Neural progenitor cell (in vitro differentiated cells): ENCODE measurements at regions not wholly inside any gene's neighbourhood (a gene's known extent, or its start where the extent isn't known, plus 50 kb on each side); places are given as distances from the start of the nearest gene placed in this dataset.

Source experiments
- DNase-seq: peaks from one replicate; pipeline ENCODE4 v3.0.0-alpha.2; 2016; ENCODE audit warnings: low spot score
- H2AFZ ChIP-seq: fragments of 200-600 bp; sonication (generic); replicated peaks from 2 replicates; pipeline ENCODE4 v1.6.1; 2016; ENCODE audit warnings: antibody characterized with exemption
- H3F3A ChIP-seq: fragments of 200-600 bp; sonication (generic); 2 replicates; pipeline ENCODE4 v1.6.1; 2016; ENCODE audit warnings: antibody characterized with exemption, low read depth
- H3K27ac ChIP-seq: fragments of 200-600 bp; sonication (generic); 2 replicates; pipeline ENCODE4 v1.5.1; 2016; ENCODE audit warnings: mild to moderate bottlenecking
- H3K27me3 ChIP-seq: fragments of 200-600 bp; sonication (generic); 2 replicates; pipeline ENCODE4 v1.6.1; 2016; ENCODE audit warnings: mild to moderate bottlenecking, moderate library complexity
- H3K36me3 ChIP-seq: fragments of 200-600 bp; sonication (generic); 2 replicates; pipeline ENCODE4 v1.5.1; 2016
- H3K4me1 ChIP-seq: fragments of 200-600 bp; sonication (generic); 2 replicates; pipeline ENCODE4 v1.6.1; 2016; ENCODE audit warnings: mixed run types
- H3K4me2 ChIP-seq: fragments of 200-600 bp; sonication (generic); 2 replicates; pipeline ENCODE4 v1.6.1; 2016
- H3K4me3 ChIP-seq: fragments of 200-600 bp; sonication (generic); 2 replicates; pipeline ENCODE4 v1.5.1; 2016
- H3K79me2 ChIP-seq: fragments of 200-600 bp; sonication (generic); 2 replicates; pipeline ENCODE4 v1.6.1; 2016; ENCODE audit warnings: low read depth
- H3K9ac ChIP-seq: fragments of 200-600 bp; sonication (generic); 2 replicates; pipeline ENCODE4 v1.6.1; 2016
- H3K9me3 ChIP-seq: fragments of 200-600 bp; sonication (generic); 2 replicates; pipeline ENCODE4 v1.5.1; 2016; ENCODE audit warnings: low read depth
- H4K20me1 ChIP-seq: fragments of 200-600 bp; sonication (generic); 2 replicates; pipeline ENCODE4 v1.6.1; 2016; ENCODE audit warnings: low read depth
- H3K27ac Mint-ChIP-seq: 3 replicates; pipeline ENCODE4 v1.8.0; 2021; ENCODE audit warnings: mixed read lengths
- H3K27me3 Mint-ChIP-seq: 2 replicates; pipeline ENCODE4 v1.8.0; 2022; ENCODE audit warnings: low read depth, mild to moderate bottlenecking, inconsistent platforms, moderate library complexity, mixed read lengths; ENCODE audit not compliant: insufficient read depth
- H3K36me3 Mint-ChIP-seq: 3 replicates; pipeline ENCODE4 v1.8.0; 2021; ENCODE audit warnings: mixed read lengths
- H3K4me1 Mint-ChIP-seq: 3 replicates; pipeline ENCODE4 v1.8.0; 2021; ENCODE audit warnings: mixed read lengths
- H3K4me3 Mint-ChIP-seq: 3 replicates; pipeline ENCODE4 v1.8.0; 2021; ENCODE audit warnings: mild to moderate bottlenecking, moderate library complexity, mixed read lengths
- H3K9me3 Mint-ChIP-seq: 3 replicates; pipeline ENCODE4 v1.8.0; 2020; ENCODE audit warnings: mixed read lengths
- CTCF ChIP-seq: fragments of 200-600 bp; sonication (generic); IDR thresholded peaks from 2 replicates; pipeline ENCODE4 v1.5.1; 2017; ENCODE audit warnings: antibody characterized with exemption, mild to moderate bottlenecking
- EZH2 ChIP-seq: fragments of 200-600 bp; sonication (generic); IDR thresholded peaks from 2 replicates; pipeline ENCODE4 v1.6.1; 2017; ENCODE audit warnings: antibody characterized with exemption, mild to moderate bottlenecking, moderate library complexity
- EZH2phosphoT487 ChIP-seq: fragments of 200-600 bp; sonication (generic); IDR thresholded peaks from 2 replicates; pipeline ENCODE4 v1.6.1; 2017; ENCODE audit warnings: antibody characterized with exemption

GRCh38 chr10:20455774-20456173, 441.3 kb downstream of the NEBL start:
- no peaks in the 10 kb centered on the region for H4K20me1 ChIP-seq
- H3K9me3 Mint-ChIP-seq, result peaks cover 5% of the 10 kb centered on the region
- no peaks in the 10 kb centered on the region for H3K9me3 ChIP-seq
- no peak overlapping the region for H3K4me2 ChIP-seq
- H3K27me3 ChIP-seq, result no peaks in the 10 kb centered on the region
- no peaks in the 10 kb centered on the region for H3K36me3 Mint-ChIP-seq
- H3K9ac ChIP-seq, result no peak overlapping the region
- peaks cover 24% of the 10 kb centered on the region for H3K4me1 ChIP-seq
- peak overlapping the region; percentile 72 for H3K27ac Mint-ChIP-seq
- no peak for TF ChIP-seq EZH2phosphoT487
- no peak for TF ChIP-seq CTCF
- no peak for TF ChIP-seq EZH2
- H3K27ac ChIP-seq, result no peak overlapping the region
- H3K4me1 Mint-ChIP-seq, result peaks cover 58% of the 10 kb centered on the region
- no peak for DNase-seq
- no peak overlapping the region for H3K4me3 Mint-ChIP-seq
- no peaks in the 10 kb centered on the region for H3K36me3 ChIP-seq
- H3K4me3 ChIP-seq, result no peak overlapping the region
- H3K27me3 Mint-ChIP-seq, result no peaks in the 10 kb centered on the region
- H3F3A ChIP-seq, result no peaks in the 10 kb centered on the region
- no peaks in the 10 kb centered on the region for H3K79me2 ChIP-seq
- no peak overlapping the region for H2AFZ ChIP-seq

GRCh38 chr10:20454331-20454730, 442.8 kb downstream of the NEBL start:
- Histone ChIP-seq H3K9me3 (no peaks in the 10 kb centered on the region), H3K4me2 (no peak overlapping the region), H3F3A (no peaks in the 10 kb centered on the region), H3K27ac (no peak overlapping the region), H3K4me3 (no peak overlapping the region), H3K36me3 (no peaks in the 10 kb centered on the region), H3K79me2 (no peaks in the 10 kb centered on the region), H3K9ac (no peak overlapping the region), H2AFZ (no peak overlapping the region), H3K27me3 (no peaks in the 10 kb centered on the region), H4K20me1 (no peaks in the 10 kb centered on the region), H3K4me1 (peaks cover 24% of the 10 kb centered on the region)
- peak overlapping the region; percentile 75 for H3K4me3 Mint-ChIP-seq
- H3K4me1 Mint-ChIP-seq, result peaks cover 58% of the 10 kb centered on the region
- no peak for TF ChIP-seq EZH2phosphoT487
- no peak for TF ChIP-seq EZH2
- TF ChIP-seq CTCF, result no peak
- no peaks in the 10 kb centered on the region for H3K36me3 Mint-ChIP-seq
- H3K27me3 Mint-ChIP-seq, result no peaks in the 10 kb centered on the region
- H3K9me3 Mint-ChIP-seq, result peaks cover 2% of the 10 kb centered on the region
- DNase-seq, result peak; percentile 29
- no peak overlapping the region for H3K27ac Mint-ChIP-seq

- Histone ChIP-seq H3K79me2 (no peaks in the 10 kb centered on the region), H3K27me3 (no peaks in the 10 kb centered on the region), H3K4me3 (no peak overlapping the region), H2AFZ (no peak overlapping the region), H3K4me2 (no peak overlapping the region), H3K9me3 (no peaks in the 10 kb centered on the region), H3K9ac (no peak overlapping the region), H4K20me1 (no peaks in the 10 kb centered on the region), H3K4me1 (peaks cover 7% of the 10 kb centered on the region), H3F3A (no peaks in the 10 kb centered on the region), H3K27ac (no peak overlapping the region), H3K36me3 (no peaks in the 10 kb centered on the region)
- Mint-ChIP-seq H3K27me3 (no peaks in the 10 kb centered on the region), H3K27ac (no peak overlapping the region), H3K4me3 (no peak overlapping the region), H3K9me3 (peaks cover 2% of the 10 kb centered on the region), H3K4me1 (peaks cover 12% of the 10 kb centered on the region), H3K36me3 (no peaks in the 10 kb centered on the region)
- DNase-seq, result no peak
- no peak for TF ChIP-seq EZH2
- no peak for TF ChIP-seq CTCF
- no peak for TF ChIP-seq EZH2phosphoT487
These were observed 450.4 kb downstream of the NEBL start for GRCh38 chr10:20446561-20447193.
